Eye (tissue), 1 donor: ENCODE measurements at regions not wholly inside any gene's neighbourhood (a gene's known extent, or its start where the extent isn't known, plus 50 kb on each side); places are given as distances from the start of the nearest gene placed in this dataset.
A peak's percentile ranks its signal among the peaks of the same experiment; 100 is the strongest.

Source experiments
- DNase-seq: peaks from one replicate; pipeline ENCODE4 v3.0.0-alpha.2; 2015

DNA sequence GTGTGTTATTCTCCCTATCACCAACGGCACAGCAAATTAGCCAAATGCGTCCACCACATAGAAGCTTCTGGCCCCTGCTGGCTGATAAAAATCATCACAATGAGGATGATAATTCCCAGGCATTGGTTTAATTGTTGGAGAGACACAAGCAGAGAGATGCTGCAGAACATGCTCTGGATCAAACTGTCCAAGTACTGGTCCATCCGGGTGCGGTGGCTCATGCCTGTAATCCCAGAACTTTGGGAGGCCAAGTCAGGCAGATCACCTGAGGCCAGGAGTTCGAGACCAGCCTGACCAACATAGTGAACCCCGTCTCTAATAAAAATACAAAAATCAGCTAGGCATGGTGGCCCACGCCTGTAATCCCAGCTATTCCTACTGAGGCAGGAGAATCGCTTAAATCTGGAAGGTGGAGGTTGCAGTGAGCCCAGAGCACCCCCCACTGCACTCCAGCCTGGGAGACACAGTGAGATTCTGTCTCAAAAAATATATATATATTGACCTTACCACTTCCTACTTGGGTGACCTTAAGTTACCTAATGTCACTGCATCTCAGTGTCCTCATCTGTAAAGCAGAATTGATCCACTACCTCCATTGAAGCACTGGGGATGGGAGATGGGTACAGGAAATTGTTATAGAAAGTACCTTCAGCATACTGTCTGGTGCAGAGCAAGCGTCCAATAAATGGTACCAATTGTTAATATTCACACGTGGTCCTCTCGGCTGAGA lies 83.7 kb upstream of the EGLN3 start:
- no peak for DNase-seq

DNA sequence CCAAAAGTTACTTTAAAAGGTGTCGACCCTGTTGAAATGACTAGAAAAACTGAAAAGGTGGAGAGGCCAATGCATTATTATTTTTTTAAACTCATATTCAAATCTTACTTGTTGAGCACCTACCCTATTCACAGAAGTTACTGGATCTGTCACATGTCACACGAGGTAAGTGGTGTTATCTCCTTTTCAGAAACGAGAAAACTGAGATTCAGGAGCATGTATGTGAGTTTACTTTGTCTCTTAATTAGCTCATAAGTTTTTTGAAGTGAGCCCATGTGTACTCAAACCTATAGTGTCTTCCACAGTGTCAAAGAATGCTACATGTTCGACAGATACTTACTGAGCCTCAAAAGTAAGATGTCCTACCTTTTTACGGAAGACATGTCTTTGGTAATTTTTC lies 81.8 kb upstream of the EGLN3 start:
- no peak for DNase-seq

DNA sequence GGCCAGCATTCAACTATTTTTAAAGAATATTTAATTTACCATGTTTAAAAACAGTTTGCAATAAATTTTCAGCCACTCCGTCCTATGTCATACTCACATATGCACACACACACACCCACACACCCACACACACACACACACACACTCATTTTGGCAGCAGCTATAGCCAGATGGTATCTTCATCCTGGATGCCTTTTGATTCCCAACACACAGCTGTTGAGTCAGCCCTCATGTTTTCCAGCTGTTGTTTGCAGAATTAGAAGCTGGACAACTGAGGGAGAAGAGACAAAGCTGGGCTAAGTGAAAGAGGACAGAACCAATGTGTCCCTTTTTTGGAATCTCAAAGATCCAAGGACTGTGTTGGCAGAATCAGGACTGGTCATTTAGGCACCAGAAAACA lies 80.0 kb upstream of the EGLN3 start:
- DNase-seq = peak; percentile 63

DNA sequence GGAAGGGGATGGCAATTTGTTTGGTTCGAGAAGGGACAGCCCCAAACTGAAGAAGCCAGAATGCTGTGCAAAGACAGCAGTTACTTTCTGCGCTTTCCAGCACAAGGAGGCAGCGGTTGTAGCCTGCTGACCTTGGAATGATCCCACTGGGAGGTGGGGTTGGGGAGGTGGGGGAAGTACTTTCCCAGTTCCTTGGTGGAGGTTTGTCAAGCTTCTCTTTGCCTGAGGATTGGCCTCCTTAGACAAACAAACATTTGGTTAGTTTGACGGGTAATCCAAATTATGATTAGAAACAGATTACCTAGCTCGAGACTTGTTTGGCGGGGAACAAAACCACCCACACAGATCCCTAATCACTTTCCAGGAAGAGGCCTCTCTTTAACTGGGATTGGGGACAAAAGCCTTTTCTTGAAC lies 79.1 kb upstream of the EGLN3 start:
- peak; percentile 69 for DNase-seq

DNA sequence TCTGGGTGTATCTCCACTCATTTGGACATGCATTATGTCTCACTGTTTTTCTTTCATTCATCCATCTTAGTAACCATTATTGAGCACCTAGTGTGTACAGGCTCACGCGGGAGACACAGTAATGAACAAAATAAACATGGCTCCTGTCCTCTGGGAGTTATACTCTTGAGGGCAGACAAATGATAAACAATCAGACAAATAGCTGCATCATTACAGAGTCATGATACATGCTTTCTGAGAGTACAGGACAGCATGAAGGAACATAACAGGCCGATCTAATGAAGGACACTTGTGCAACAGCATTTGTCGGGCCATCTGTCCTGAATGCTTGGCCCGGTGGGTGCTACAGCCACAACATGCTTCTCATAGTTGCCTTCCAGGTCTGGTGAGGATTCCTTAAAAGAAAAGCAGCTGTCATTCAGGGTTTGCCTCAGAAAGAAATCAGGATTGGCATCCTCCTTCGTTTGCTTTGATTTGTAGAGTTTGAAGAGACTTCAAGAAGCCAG lies 77.2 kb upstream of the EGLN3 start:
- DNase-seq = no peak

DNA sequence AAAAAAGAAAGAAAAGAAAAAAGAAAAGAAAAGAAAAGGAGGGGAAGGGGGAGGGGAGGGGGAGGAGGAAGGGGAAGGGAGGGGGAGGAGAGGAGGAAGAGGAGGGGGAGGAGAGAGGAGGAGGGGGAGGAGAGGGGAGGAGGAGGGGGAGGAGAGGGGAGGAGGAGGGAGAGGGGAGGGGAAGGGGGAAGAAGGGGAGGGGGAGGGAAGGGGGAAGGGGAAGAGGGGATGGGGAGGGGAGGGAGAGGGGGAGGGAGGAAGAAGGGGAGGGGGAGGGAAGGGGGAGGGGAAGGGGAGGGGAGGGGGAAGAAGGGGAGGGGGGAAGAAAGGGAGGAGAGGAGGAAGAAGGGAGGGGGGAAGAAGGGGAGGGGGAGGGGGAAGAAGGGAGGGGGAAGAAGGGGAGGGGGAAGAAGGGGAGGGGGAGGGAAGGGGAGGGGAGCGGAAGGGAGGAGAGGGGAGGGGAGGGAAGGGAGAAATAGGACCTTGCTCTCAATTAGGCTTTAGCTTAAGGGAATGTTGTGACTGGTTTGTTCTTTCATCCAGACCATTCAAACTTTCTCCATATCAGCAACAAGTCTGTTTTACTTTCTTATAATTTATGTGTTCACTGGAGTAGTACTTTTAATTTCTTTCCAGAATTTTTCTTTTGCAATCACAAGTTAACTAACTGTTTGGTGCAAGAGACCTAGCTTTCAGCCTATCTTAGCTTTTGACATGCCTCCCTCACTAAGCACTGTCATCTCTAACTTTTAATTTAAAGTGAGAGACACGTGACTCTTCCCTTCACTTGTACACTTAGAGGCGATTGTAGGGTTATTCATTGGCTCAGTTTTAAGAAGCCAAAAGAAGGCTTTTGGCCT lies 76.5 kb upstream of the EGLN3 start:
- DNase-seq = no peak

DNA sequence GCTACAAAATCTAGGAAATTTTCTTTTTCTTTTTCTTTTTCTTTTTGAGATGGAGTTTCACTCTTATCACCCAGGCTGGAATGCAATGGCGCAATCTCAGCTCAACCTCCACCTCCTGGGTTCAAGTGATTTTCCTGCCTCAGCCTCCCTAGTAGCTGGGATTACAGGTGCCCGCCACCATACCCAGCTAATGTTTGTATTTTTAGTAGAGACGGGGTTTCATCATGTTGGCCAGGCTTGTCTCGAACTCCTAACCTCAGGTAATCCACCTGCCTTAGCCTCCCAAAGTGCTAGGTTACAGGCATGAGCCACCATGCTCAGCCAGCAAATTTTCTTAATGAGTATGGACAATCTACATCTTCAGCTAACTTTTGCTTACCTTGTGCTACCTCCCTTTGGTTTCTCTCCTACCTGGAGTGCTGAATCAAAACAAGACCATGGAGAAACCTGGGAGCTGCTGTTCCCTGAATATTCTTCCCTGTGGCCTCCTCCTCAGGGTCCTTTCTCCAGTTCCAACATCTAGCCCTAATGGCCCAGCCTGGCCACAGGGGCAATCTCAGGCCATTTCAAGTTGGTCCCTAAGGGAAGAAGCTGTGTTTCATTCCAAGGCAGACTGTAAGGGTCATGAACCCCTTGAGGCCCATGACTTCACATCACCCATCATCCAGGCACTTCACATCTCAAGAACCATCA lies 74.6 kb upstream of the EGLN3 start:
- DNase-seq = no peak

DNA sequence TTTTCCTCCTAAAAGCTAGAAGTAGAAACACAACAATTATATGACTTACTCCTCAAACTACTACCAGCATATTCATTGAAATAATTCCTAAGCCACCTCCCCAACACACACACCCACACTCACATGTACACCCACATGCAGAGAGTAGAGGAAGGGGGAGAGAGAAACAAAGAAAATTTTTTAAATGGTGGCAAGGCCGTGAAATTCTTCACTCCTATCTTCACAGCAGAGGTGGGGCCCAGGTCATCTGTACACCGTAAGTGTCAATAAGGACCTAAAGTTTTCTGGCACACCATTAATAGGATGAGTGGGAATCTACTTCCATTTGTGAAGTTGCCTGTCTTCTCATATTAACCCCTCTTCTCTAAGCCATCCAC lies 73.9 kb upstream of the EGLN3 start:
- DNase-seq = no peak

DNA sequence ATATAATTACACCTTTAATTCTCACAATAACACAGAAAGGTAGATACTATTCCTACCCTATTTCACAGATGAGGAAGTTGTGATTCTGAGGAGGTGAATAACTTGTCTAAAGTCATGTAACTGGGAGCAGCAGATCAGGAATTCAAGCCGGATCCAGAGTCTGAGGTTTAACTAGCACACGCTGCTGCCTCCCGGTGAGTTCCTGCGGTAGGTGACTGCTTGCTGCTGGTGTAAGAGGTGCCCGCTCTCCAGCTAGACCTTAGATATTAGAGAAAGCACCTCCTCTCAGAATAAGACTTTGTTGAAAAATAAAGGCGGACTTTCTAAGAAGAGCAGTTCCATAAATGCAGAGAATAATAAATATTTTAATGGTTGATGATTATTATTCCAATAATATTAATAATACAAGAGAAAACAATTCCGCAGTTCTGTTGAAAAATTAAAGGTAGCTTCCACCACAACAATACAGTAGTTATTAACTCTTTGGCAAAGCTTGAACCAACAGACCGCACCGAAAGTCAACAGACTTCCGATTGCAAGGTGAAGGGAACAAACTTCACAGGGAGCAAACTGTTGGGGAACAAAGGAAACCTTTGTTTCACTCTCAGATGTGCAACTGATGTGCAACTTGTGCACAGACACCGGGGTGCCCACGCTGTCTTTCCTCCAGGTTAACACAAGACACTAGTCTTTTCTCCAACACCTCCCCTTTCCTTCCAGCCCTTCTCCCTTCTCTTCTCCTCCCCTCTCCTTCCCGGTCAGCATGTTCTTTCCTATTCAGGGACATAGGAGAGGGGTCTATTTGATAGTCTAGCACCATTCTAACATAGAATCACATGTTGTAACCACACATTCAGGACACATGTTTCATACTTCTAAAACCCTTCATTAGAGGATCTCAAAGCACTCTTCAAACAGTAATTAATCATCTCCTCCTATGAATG lies 73.2 kb upstream of the EGLN3 start:
- no peak for DNase-seq

DNA sequence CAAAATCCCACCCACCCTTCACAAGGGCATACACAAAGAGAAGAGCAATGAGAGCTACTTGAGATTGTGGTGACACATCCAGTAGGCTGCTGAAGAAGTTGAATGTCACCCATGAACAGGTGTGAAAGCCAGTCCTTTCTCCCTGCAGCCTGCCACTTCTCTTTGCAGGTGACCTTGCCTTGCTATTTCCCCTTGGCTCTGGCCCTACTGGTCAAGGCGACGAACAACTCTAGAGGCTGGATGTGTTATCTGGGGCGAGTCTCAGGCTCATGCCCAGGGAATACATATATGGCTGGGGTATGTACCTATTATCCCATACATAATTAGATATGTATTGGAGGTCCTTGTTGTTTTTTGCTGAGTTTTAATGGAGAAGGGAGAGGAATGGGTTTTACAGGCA lies 70.2 kb upstream of the EGLN3 start:
- DNase-seq = no peak

DNA sequence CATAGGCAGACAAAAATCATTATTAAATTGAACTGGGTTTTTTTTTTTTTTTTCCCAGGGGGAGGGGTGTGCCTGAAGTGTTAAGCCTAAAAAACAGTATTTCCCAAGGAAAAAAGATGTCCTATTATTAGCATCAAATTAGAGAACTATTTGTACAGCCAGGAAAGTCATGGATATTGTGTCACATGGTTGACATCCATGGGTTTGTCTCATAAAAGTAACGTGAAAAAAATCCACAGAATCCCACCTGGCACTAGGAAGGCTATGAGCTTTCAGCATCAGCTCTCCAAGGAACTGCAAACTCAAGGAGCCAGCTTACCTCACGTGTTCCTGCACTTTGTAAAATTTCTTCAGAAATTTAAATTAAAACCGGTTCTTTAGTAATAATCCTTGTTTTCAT lies 69.1 kb upstream of the EGLN3 start:
- no peak for DNase-seq

DNA sequence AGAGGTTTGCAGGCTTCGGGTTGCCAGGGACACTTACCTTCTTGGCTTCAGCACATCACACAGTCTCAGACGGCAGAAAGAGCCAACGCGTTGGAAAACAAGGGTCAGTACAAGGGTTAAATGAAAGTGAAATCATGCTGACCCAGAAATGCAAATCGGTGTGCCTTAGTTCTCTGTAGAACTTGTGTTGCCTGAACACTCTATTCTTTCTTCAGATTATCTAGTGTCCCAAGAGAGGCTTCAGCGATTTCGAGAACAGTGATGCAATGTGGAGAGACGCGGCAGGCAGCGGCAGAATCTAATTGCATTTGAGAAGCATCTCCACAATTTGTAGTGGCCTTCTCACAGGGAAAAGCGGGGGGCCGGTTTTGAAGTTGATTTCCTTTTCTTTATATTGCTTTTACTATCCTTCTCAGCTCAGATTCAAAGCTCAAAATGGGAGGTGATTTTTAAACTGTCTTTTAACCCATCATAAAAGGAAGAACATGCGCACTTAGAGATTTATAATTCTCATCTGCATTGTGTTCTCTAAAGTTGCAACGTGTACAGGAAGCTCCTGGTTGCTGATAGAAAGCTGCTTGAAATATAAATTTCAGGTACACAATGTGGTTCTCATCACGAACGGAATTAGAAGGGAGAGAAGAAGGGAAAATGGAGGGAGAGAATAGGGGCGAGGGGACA lies 67.8 kb upstream of the EGLN3 start:
- peak; percentile 70 for DNase-seq

DNA sequence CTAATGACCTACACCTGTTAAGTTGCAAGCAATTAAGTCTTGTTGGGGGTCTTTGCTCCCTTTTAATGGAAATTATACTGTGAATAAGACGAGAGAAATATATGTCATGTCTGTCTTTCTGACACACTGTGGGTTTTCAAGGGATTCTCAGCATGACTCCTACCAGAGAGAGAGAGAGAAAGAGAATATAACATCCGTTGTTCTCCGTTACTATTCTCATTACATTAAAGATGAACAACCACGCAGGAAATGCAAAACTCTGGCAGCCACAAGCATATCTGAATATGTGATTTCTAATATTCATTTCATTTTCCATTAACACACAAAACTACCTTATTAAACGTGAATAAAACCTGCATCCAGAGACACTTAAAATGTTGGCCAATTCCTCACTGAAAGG lies 67.3 kb upstream of the EGLN3 start:
- no peak for DNase-seq

DNA sequence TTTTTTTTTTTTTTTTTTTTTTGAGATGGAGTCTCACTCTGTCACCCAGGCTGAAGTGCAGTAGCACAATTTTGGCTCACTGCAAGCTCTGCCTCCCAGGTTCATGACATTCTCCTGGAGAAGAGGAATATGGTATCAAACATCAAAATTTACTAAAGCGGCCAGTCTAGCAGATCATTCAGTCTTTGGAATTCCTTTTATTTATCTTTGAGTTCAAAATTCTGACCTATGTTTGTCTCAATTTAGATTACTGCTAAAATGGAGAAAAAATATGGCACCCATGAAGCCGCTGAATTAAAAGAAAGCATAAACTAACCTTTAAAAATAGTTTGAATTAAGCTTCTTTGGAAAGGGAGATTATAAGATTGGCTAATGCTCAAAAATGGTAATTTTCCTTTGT lies 64.5 kb upstream of the EGLN3 start:
- no peak for DNase-seq

DNA sequence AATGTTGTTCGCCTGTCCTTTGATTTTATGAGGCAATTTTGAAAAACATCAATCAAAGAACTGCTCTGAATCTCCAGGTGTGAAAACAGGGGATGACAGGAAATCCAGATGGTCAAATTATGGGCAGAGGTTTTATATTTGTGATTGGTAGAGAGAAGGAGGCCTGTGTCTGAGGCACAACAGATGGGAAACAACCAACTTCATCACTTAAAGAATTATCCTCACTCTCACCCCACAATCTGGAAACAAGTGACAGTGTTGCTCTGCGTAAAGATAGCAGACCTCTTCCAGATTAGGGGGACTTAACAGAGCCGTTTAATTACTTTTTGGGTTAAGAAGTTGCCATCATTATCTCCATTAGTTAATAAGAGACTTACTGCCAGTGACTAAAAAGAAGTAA lies 64.1 kb upstream of the EGLN3 start:
- DNase-seq = no peak

DNA sequence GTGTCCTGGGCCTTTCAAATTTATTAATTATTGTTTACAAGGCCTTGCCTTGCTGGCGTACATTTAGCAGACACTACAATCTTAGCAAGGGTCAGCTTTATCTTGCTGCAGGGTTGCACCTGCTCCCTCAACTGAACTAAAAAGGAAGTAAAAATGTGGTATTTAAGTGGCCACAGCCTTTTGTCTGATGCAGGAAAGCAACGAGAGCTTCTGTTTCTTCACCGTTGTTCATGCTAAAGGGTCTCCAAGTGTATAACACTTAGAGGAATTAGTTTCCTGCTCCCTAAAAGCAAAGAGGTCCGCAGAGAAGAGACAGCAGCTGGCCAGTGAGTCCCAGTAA lies 62.8 kb upstream of the EGLN3 start:
- no peak for DNase-seq

DNA sequence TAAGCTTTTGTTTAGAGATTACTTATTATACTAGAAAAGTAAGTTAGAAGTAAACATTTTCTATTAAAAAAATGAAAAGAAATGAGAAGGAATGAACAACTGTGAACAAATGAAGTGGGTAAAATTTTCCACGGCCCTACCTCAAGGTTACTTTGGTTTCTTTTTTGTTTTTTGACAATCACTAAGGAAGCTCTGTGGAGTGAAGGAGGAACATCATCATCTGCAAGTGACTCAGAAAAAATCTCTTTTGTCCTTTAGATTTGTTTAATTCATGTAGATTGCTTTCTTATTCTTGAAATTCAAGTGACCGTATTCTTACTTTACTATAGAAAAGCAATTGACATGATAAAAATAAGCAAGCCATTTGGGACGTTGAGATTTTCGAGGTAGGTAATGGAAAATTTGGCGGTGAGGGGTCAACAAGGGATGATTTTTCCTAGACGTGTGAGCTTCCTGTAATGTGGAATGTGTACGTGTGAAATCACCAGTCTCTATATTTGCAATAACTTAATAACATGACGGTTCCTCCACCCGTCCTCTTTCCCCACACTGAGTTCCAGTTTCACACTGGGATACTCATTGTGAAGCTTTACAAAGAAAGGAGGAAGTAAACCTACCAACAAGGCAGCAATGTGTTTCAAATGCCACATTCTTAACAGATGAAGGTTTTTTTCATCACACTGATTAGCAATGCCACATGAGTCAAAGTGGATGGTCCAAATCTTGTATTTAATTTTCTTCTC lies 62.3 kb upstream of the EGLN3 start:
- DNase-seq = no peak

DNA sequence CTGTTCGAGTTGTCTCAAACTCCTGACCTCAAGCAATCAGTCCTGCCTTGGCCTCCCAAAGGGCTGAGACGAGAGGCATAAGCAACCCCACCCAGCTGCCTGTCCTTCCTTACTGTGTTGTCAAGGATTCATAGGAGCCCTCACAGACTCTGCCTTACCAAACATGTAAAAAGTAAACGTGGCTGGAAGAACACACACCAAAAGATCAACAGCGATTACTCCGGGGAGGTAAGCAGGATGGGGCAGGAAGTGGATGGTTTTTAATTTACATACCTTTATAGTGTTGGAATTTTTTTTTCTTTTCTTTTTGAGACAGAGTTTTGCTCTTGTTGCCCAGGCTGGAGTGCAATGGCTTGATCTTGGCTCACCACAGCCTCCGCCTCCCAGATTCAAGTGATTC lies 61.5 kb upstream of the EGLN3 start:
- DNase-seq = no peak

DNA sequence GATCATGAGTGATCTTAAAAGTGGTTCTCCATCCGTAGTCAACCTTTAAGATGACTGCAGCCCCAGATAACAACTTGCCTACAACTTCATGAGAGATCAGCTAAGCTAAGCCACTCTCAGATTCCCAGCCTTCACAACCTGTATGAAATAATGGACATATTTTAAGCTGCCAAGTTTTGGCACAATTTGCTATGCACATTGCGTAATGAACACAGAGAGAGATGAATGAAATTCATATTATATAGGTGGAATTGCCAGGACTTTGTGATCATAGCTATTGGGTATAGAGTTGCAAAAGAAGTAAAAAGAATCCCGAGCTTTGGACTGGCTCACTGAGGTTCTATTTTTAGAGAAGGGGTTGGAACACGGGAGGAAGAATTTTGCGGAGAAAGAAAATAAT lies 59.1 kb upstream of the EGLN3 start:
- DNase-seq = no peak

DNA sequence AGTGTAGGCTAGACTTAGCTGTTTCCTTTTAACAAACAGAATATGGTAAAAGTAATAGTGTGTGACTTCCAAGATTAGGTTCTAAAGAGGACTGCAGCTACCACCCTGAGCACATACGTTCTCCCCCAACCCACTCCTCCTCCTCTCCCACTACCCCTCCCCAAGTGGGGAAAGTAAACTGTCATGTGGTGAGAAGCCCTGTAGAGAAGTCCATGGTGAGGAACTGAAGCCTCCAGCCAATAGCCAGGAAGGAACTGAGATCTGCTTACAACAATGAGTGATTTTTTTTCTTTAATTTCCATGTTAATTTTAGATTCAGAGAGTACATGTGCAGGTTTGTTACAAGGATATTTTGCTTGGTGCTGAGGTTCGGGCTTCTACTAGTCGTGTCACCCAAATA lies 57.0 kb upstream of the EGLN3 start:
- no peak for DNase-seq

DNA sequence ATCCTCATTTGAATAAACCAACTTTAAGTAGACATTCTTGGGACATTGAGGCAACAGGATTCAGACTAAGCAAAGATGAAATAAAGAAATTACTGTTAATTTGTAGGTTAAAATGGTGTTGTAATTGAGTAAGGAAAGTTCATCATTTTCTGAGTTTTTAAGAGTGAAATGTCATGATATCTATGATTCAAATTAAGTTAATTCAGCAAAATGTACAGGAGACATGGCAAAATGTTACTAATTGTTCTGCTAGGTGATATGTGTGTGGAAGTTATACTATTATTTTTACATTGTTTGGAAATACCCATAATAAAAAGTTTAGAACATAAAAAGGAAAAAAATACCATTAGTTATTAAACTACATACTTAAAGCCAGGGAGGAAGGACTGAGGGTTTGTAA lies 55.0 kb upstream of the EGLN3 start:
- DNase-seq = no peak
